A549 (cell line): ENCODE measurements at regions not wholly inside any gene's neighbourhood (a gene's known extent, or its start where the extent isn't known, plus 50 kb on each side); places are given as distances from the start of the nearest gene placed in this dataset.

Source experiments
- ATAC-seq, 2 experiments: fragments of 200-7000 bp in 1 of 2; fragments of >200 bp in 1 of 2; cut with Nextera tagmentation in 1 of 2; cut with Tn5 transposase in 1 of 2; 3 replicates each; pipeline versions ENCODE4 v1.8.0 to v1.9.1; 2018 to 2020; ENCODE audit warnings: mild to moderate bottlenecking in 1 of 2, moderate library complexity in 1 of 2
- CTCF ChIA-PET: fragments of 300-600 bp; sonication (Branson Sonifier 250); formaldehyde crosslinking; extraction: SDS; loops from one replicate; lab custom pipeline; 2021; ENCODE audit warnings: antibody characterized with exemption, inconsistent platforms; lab: Yijun Ruan, JAX
- POLR2A ChIA-PET: fragments of 350-600 bp; formaldehyde crosslinking; extraction: SDS; loops from one replicate; lab custom pipeline; 2021; ENCODE audit warnings: antibody characterized with exemption, inconsistent platforms; lab: Yijun Ruan, JAX
- DNase-seq, 2 experiments: peaks; one replicate each; pipeline versions ENCODE4 v3.0.0 to v3.0.0-alpha.2; 2011 to 2016; ENCODE audit warnings: low read depth in 1 of 2, low spot score in 1 of 2
- FAIRE-seq: peaks from 2 replicates; lab custom pipeline; 2011; peaks lifted over from hg19 to GRCh38; lab: Jason Lieb, UNC
- H3K27ac ChIP-seq, 2 experiments: fragments of >200 bp; sonication (Bioruptor Twin); formaldehyde crosslinking; 3 replicates each; pipeline ENCODE4 v1.5.1; 2016 to 2017
- H3K4me1 ChIP-seq: fragments of >200 bp; sonication (Bioruptor Twin); formaldehyde crosslinking; 3 replicates; pipeline ENCODE4 v1.6.1; 2016
- H3K4me2 ChIP-seq: fragments of >200 bp; sonication (Bioruptor Twin); formaldehyde crosslinking; 3 replicates; pipeline ENCODE4 v1.6.1; 2016
- H3K4me3 ChIP-seq: fragments of >200 bp; sonication (Bioruptor Twin); formaldehyde crosslinking; 3 replicates; pipeline ENCODE4 v1.5.1; 2016
- H3K9me3 ChIP-seq: fragments of >200 bp; sonication (Bioruptor Twin); formaldehyde crosslinking; 3 replicates; pipeline ENCODE4 v1.6.1; 2016
- ATOH8 ChIP-seq: fragments of 250-450 bp; sonication (Bioruptor Pico); IDR thresholded peaks from 2 replicates; pipeline ENCODE4 v1.5.0; 2020; ENCODE audit warnings: low read depth, mild to moderate bottlenecking, moderate library complexity
- BHLHE40 ChIP-seq: IDR thresholded peaks from 2 replicates; pipeline ENCODE4 v1.6.1; 2012; ENCODE audit warnings: low read depth, low read length, inconsistent platforms
- CBX8 ChIP-seq: fragments of 200-600 bp; sonication (generic); IDR thresholded peaks from 2 replicates; pipeline ENCODE4 v1.6.1; 2016
- CEBPB ChIP-seq, 2 experiments: fragments of >200 bp in 1 of 2; sonication (Bioruptor Twin) in 1 of 2; formaldehyde crosslinking in 1 of 2; IDR thresholded peaks; 2 replicates each; pipeline ENCODE4 v1.6.1; 2012 to 2016
- CHD4 ChIP-seq: fragments of 200-600 bp; sonication (generic); IDR thresholded peaks from 2 replicates; pipeline ENCODE4 v1.6.1; 2016; ENCODE audit warnings: antibody characterized with exemption, mild to moderate bottlenecking, borderline replicate concordance
- CTCF ChIP-seq: fragments of >200 bp; sonication (Bioruptor Twin); formaldehyde crosslinking; IDR thresholded peaks from 3 replicates; pipeline ENCODE4 v1.5.1; 2016
- ESRRA ChIP-seq: fragments of 150-350 bp; IDR thresholded peaks from 2 replicates; pipeline ENCODE4 v1.6.1; 2014; ENCODE audit warnings: mild to moderate bottlenecking, low read length, borderline replicate concordance
- FOSB ChIP-seq: fragments of 250-450 bp; sonication (Bioruptor Pico); IDR thresholded peaks from 2 replicates; pipeline ENCODE4 v1.5.0; 2020; ENCODE audit warnings: mild to moderate bottlenecking, moderate library complexity
- FOSL2 ChIP-seq, 2 experiments: fragments of 450-650 bp in 1 of 2; fragments of >200 bp in 1 of 2; sonication (Bioruptor Twin) in 1 of 2; formaldehyde crosslinking; IDR thresholded peaks; 2 replicates each; pipeline versions ENCODE4 v1.5.0 to v1.6.1; 2016 to 2020; ENCODE audit warnings: mild to moderate bottlenecking in 1 of 2, moderate library complexity in 1 of 2
- FOXS1 ChIP-seq: fragments of 250-450 bp; sonication (Bioruptor Pico); IDR thresholded peaks from 2 replicates; pipeline ENCODE4 v1.5.0; 2020; ENCODE audit warnings: mild to moderate bottlenecking, moderate library complexity
- GATA3 ChIP-seq: IDR thresholded peaks from 2 replicates; pipeline ENCODE4 v1.6.1; 2012; ENCODE audit warnings: borderline replicate concordance
- HES2 ChIP-seq: fragments of >200 bp; sonication (Bioruptor Twin); formaldehyde crosslinking; IDR thresholded peaks from 2 replicates; pipeline ENCODE4 v1.6.1; 2016
- HOXA7 ChIP-seq: fragments of 250-450 bp; sonication (Bioruptor Pico); IDR thresholded peaks from 2 replicates; pipeline ENCODE4 v1.5.0; 2020; ENCODE audit warnings: mild to moderate bottlenecking, moderate library complexity
- HOXB5 ChIP-seq: fragments of 250-450 bp; sonication (Bioruptor Pico); IDR thresholded peaks from 2 replicates; pipeline ENCODE4 v1.5.0; 2020; ENCODE audit warnings: mild to moderate bottlenecking, moderate library complexity
- JUN ChIP-seq, 2 experiments: fragments of >200 bp; sonication (Bioruptor Twin); formaldehyde crosslinking; IDR thresholded peaks; 2 replicates in 1 of 2; 3 replicates in 1 of 2; pipeline ENCODE4 v1.6.1; 2016 to 2017
- JUNB ChIP-seq: fragments of >200 bp; sonication (Bioruptor Twin); formaldehyde crosslinking; IDR thresholded peaks from 2 replicates; pipeline ENCODE4 v1.6.1; 2016
- KDM1A ChIP-seq: fragments of 200-600 bp; sonication (generic); IDR thresholded peaks from 2 replicates; pipeline ENCODE4 v1.6.1; 2016; ENCODE audit warnings: low read depth, mild to moderate bottlenecking
- KDM5A ChIP-seq: fragments of 200-600 bp; sonication (generic); IDR thresholded peaks from 2 replicates; pipeline ENCODE4 v1.6.1; 2016; ENCODE audit warnings: antibody characterized with exemption, mild to moderate bottlenecking
- MAFK ChIP-seq: fragments of 450-650 bp; IDR thresholded peaks from 2 replicates; pipeline ENCODE4 v1.6.1; 2014; ENCODE audit not compliant: partially characterized antibody
- MAZ ChIP-seq: fragments of 150-350 bp; IDR thresholded peaks from 2 replicates; pipeline ENCODE4 v1.6.1; 2014; ENCODE audit warnings: antibody characterized with exemption, low read depth, low read length, borderline replicate concordance
- NR3C1 ChIP-seq: fragments of >200 bp; sonication (Bioruptor Twin); formaldehyde crosslinking; IDR thresholded peaks from 3 replicates; pipeline ENCODE4 v1.6.1; 2017
- PBX3 ChIP-seq: IDR thresholded peaks from 2 replicates; pipeline ENCODE4 v1.6.1; 2012
- PHF8 ChIP-seq: fragments of 200-600 bp; sonication (generic); IDR thresholded peaks from 2 replicates; pipeline ENCODE4 v1.6.1; 2016; ENCODE audit warnings: low read depth, mild to moderate bottlenecking, antibody characterized with exemption, moderate library complexity, borderline replicate concordance
- POLR2AphosphoS2 ChIP-seq: conservative IDR thresholded peaks from 2 replicates; pipeline ENCODE4 v1.6.1; 2012; ENCODE audit warnings: low read length, improper control_type of control experiment, inconsistent platforms
- RARB ChIP-seq: fragments of 250-450 bp; sonication (Bioruptor Pico); IDR thresholded peaks from 2 replicates; pipeline ENCODE4 v1.8.0; 2021; ENCODE audit warnings: mild to moderate bottlenecking, moderate library complexity
- RCOR1 ChIP-seq: fragments of 150-350 bp; IDR thresholded peaks from 2 replicates; pipeline ENCODE4 v1.6.1; 2014; ENCODE audit warnings: antibody characterized with exemption, low read length, low read depth
- RNF2 ChIP-seq: fragments of 200-600 bp; sonication (generic); IDR thresholded peaks from 2 replicates; pipeline ENCODE4 v1.6.1; 2016; ENCODE audit warnings: low read depth, mild to moderate bottlenecking, antibody characterized with exemption, moderate library complexity, borderline replicate concordance
- USF2 ChIP-seq: fragments of 450-650 bp; IDR thresholded peaks from 2 replicates; pipeline ENCODE4 v1.6.1; 2014; ENCODE audit warnings: antibody characterized with exemption
- ZC3H11A ChIP-seq: fragments of 450-650 bp; IDR thresholded peaks from 2 replicates; pipeline ENCODE4 v1.6.1; 2014; ENCODE audit warnings: antibody characterized with exemption, mild to moderate bottlenecking
- ZNF302 ChIP-seq: fragments of 250-450 bp; sonication (Bioruptor Pico); IDR thresholded peaks from 2 replicates; pipeline ENCODE4 v1.9.0; 2021; ENCODE audit warnings: inconsistent platforms, mild to moderate bottlenecking, moderate library complexity
- ZSCAN20 ChIP-seq: fragments of 250-450 bp; sonication (Bioruptor Pico); IDR thresholded peaks from 2 replicates; pipeline ENCODE4 v1.8.0; 2022; ENCODE audit warnings: mild to moderate bottlenecking, moderate library complexity
- WGBS: methylation state at CpG from one replicate; pipeline ENCODE4 v1.1.6; 2017; ENCODE audit errors: missing lambda C conversion rate; 5-methylcytosine and 5-hydroxymethylcytosine counted together
- TF ChIP-seq, protein P1 (sequence below): IDR thresholded peaks from 2 replicates; pipeline ENCODE4 v1.6.1; 2012

DNA sequence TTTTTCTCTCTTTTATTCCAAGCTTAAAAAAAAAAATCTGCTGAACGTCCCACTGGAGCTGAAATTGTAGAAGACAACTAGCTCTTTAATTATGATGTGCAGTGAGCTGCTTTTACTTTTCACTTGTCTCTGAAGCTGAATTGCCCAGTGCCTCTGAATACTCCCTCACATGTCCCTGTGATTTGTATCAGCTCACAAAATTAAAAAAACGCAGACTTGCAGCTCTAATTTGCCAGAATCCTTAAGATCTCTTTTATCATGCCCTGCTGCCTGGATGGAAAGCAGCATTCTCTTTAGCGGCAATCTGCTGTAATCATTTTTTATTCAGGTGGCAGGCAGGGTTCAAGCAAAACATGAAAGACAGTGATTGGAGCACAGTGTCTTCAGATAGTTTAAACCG is 443.8 kb upstream of the SPTLC3 start:
- DNase-seq = no peak
- no peak overlapping the region for H3K4me2 ChIP-seq
- TF ChIP-seq KDM5A (no peak), POLR2AphosphoS2 (no peak), FOSB (CRISPR knock-in tag) (no peak), MAFK (no peak), HOXA7 (CRISPR knock-in tag) (no peak), CEBPB (IDR thresholded peaks at IDR 0.05) (no peak), GATA3 (no peak), KDM1A (no peak), CHD4 (no peak), HES2 (no peak), ATOH8 (CRISPR knock-in tag) (no peak), PBX3 (no peak), CBX8 (no peak), CTCF (no peak), ESRRA (no peak), ZSCAN20 (CRISPR knock-in tag) (no peak), ZNF302 (CRISPR knock-in tag) (no peak), PHF8 (no peak)
- TF ChIP-seq, protein P1, sequence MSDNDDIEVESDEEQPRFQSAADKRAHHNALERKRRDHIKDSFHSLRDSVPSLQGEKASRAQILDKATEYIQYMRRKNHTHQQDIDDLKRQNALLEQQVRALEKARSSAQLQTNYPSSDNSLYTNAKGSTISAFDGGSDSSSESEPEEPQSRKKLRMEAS = no peak
- CTCF ChIA-PET = interaction anchor here (0.5 to 0.6 kb wide), 2 partner anchors 656 to 1022 kb away, joined by 3 to 4 read pairs; no protein-coding TSS in a partner anchor
- H3K4me3 ChIP-seq = no peak overlapping the region
- WGBS = 21% methylated on average over 4 of the region's 4 CpGs
- H3K4me1 ChIP-seq = no peaks in the 10 kb centered on the region
- no peak for FAIRE-seq
- H3K27ac ChIP-seq = no peak overlapping the region
- ATAC-seq = no peak
- POLR2A ChIA-PET = no interaction called here
- no peaks in the 10 kb centered on the region for H3K9me3 ChIP-seq

DNA sequence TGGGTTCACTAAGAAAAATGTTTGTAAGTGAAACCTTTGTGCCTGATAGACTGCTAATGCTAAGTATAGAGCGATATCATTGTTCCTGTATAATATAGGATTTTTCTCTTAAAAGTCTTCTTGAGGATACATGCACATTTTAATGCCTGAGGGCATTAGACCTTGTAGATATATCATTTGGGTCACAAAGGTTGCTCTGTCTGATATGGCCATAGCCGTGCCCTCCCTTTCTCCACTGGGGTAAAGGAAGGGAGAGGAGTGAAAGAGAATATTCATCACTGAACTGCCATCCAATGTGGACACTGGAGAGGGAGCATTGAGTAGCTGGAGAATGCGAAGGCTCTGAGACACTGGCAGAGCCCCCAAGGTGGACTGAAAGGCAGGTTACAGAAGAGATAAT is 442.2 kb upstream of the SPTLC3 start:
- DNase-seq (no peak), FAIRE-seq (no peak), ATAC-seq (no peak)
- Histone ChIP-seq H3K4me1 (no peaks in the 10 kb centered on the region), H3K4me2 (no peak overlapping the region), H3K4me3 (no peak overlapping the region), H3K27ac (no peak overlapping the region), H3K9me3 (no peaks in the 10 kb centered on the region)
- no peak for TF ChIP-seq FOSL2 (IDR thresholded peaks at IDR 0.05)
- TF ChIP-seq FOSL2 (CRISPR knock-in tag; IDR thresholded peaks at IDR 0.05) = no peak
- TF ChIP-seq JUNB = no peak
- no peak for TF ChIP-seq FOXS1 (CRISPR knock-in tag)
- TF ChIP-seq CHD4 = no peak
- no peak for TF ChIP-seq ZSCAN20 (CRISPR knock-in tag)
- TF ChIP-seq MAZ = no peak
- TF ChIP-seq POLR2AphosphoS2 = no peak
- no peak for TF ChIP-seq RARB (CRISPR knock-in tag)
- TF ChIP-seq RCOR1 = no peak
- no peak for TF ChIP-seq ATOH8 (CRISPR knock-in tag)
- TF ChIP-seq BHLHE40 = no peak
- TF ChIP-seq USF2 = no peak
- no peak for TF ChIP-seq HOXB5 (CRISPR knock-in tag)
- no peak for TF ChIP-seq RNF2
- no peak for TF ChIP-seq NR3C1
- TF ChIP-seq ZC3H11A = no peak
- TF ChIP-seq JUN (IDR thresholded peaks at IDR 0.05) = no peak
- TF ChIP-seq HOXA7 (CRISPR knock-in tag) = no peak
- TF ChIP-seq PHF8 = no peak
- WGBS = 9% methylated on average over 3 of the region's 3 CpGs
- ChIA-PET CTCF (no interaction called here), POLR2A (no interaction called here)
